GM19328 (cell line): ENCODE measurements at regions not wholly inside any gene's neighbourhood (a gene's known extent, or its start where the extent isn't known, plus 50 kb on each side); places are given as distances from the start of the nearest gene placed in this dataset.
"Not testable (repeated sequence)": the region's sequence is repeated elsewhere in the genome, so short reads cannot be mapped to it uniquely, and the experiment has no call there.

ENCODE experiments used
- ATAC-seq: cut with Tn5 transposase; IDR thresholded peaks from one replicate; pipeline ENCODE4 v1.9.1; 2021; ENCODE audit warnings: mild to moderate bottlenecking, moderate library complexity; ENCODE audit not compliant: unreplicated experiment

GRCh38 chr5:152607401-152608160 lies 202.5 kb upstream of the NMUR2 start:
- ATAC-seq = no peak

DNA sequence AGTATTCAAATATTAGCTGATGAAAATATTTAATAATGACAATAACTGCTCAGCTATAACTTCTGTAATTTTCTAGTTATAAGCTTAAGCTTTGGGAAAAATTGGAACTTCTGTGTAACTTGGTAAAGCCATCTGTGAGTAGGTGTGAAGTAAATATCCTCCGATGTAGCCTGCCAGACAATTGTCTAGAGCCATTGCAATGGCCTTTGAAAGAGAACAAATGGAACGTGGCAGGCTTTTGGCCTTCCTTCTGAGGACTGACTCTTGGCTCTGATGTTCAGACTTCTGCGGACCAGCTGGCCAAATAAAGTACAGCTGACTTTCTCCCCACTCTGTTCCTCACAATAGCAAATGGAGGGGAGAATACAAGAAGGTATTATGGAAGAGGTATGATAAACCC lies 203.4 kb upstream of the NMUR2 start:
- no peak for ATAC-seq

DNA sequence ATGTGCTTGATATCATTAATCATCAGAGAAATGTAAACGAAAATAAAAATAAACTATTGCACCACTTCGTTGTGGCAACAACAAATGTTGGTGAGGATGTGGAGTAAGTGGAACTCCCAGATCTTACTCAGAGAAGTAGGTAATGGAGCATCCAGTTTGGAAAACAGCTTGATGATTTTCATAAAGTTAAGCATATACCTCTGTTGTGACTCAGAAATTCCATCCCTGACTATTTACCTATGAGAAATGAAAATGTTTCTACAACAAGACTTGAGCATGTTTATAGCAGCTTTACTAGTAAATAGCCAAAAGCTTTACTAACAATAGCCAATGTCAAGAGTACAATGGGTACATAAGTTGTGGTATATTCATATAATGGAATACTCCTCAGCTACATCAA lies 214.7 kb upstream of the NMUR2 start:
- ATAC-seq = no peak

- ATAC-seq = no peak
Observed at GRCh38 chr5:152622628-152623027, 217.5 kb upstream of the NMUR2 start.

DNA sequence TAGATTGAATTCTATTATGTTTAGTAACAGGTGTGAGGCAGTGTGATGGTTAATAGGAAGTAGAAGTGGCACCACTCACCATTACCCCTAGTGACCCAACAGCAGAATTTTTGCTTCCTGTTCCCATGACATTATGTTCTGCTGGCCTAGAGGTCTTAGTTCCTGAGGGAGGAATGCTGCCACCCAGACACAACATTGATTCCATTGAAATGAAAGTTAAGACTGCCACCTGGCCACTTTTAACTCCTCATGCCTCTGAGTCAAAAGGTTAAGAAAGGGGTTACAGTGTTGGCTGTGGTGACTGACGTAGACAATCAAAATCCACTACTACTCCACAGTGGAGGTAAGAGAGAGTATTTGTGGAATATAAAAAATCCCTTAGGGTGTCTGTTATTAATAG lies 218.9 kb upstream of the NMUR2 start:
- ATAC-seq = no peak

DNA sequence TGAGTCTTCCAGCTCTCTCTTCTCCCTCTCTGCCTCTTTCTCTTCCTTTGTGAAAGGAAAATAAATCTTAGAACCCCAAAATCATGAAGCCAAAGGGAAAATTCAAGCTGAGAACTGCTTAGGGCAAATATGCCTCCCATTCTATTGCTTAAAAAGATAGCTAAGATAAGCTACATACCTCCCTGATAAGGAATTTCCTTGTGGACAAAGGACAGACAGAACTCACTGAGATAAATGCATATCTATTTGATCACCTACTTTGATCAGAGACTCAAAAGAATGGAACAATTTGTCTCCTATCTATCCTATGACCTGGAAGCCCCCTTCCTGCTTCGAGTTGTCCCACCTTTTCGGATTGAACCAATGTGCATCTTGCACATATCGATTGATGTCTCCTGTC lies 220.6 kb upstream of the NMUR2 start:
- ATAC-seq = no peak

DNA sequence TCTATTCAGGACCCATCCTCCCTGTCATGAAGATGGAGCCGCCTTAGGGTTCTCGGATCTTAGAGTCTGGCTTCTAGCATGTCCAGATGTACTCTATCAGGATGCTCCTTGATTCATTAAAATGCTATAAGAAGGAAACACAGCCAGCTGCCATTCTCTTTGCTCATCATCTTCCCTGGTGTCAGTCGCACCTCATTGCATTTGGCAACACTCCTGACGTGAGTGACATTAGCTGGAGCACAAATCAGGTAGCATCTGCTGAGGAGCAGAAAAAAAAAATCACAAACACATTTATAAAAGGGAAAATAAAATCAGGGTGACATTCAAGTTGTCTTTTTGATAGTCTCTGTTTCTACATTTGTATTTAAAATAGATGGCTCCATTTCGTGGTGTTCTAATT lies 226.1 kb upstream of the NMUR2 start:
- no peak for ATAC-seq

DNA sequence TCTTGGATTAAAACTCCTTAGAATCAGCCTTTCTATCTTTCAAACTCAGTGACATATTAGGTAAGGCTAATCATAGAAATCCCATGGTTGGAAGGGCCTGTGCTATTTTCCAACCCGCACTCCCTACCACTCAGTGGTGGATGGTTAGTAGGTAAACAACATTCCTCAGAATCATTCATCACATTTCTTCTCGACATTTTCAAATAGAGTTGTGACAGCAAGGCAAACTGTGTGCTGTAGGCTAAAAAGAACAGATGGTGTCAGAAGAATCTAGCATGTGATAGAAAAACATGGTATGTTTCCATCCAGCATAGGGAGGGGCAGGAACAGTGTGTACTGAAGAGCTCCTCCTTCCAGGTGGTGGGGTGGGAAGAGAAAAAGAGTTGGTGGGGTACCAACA lies 227.3 kb upstream of the NMUR2 start:
- no peak for ATAC-seq

- ATAC-seq = no peak
Observed at GRCh38 chr5:152634586-152634985, 229.5 kb upstream of the NMUR2 start.

DNA sequence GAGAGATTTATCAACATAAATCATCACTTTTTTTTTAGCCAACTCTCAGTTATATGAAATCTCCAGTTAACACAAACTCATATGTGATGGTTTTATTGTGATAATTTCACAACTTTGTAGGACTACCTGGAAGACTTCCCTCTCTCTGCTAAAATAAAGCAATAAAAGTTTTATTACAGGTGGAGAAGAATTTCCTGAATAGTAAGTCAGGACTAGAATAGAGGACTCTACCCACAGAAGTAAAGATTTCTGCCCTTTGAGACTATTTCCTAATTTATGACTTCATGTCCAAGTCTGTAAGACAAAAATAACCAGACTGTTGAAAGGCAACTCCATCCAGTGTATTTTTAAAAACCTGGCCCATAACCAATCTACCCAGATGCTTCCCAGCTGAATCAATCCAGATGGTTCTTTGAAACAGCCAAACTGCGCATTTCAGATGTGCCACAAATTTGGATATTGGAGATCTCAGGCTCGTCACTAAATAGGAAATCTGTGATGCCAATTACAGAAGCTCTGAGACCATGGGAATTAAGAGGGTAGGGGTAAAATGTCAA lies 234.0 kb upstream of the NMUR2 start:
- no peak for ATAC-seq

DNA sequence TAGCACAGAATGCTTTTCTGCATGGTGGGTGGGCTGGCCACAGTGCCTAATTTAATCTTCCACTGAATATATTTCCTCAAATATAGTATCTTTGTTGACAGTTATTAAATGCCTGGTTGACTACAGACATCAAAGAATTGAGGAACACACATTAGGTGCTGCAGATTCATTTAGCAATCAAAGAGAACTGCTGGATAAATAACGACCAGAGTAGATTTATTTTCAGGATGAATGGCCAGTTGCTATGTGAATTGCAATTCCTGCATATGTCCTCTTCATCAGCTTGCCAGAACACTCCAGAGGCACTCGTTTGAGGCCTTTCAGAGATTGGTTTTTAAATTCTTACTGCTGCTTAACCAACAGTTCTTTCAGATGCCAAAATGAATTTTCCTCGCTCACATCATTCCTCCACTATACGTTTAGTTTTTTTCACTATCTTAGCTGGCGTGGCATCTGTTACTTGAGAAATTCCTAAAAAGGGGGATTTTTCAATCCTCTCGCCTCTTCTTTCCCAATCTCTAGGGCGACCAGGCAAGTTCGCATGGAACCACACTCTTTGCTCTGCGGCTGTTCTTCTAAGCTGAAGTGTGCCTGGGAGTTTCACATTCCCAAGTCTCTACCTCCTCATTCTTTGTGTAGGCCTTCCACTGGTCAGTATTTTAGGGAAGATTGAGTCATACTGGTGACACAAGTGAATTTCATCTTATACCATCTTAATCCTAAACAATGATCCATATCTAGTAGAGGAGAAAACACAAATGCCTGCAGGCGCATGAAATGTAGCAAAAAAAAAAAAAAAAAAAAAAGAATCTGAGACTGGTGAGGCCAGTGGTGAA lies 237.1 kb upstream of the NMUR2 start:
- ATAC-seq = no peak

DNA sequence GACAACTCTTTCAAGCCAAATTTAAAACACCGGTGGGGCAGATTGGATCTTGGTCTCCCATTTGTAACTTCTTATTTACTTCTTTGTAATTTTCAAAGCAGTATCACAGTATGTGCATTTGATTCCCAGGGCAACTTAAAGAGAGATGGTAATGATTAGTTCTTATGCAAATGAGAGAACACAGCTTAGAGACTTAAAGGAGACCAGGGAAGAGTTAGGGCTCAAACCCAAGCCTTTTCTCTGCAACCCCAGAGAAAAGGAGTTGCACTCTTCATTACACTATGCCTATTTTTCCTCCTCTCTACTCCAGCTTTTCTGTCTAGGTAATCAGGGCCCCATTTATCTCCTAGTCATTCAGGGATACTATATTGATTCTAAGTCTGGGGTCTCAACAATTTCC lies 237.8 kb upstream of the NMUR2 start:
- ATAC-seq = no peak

- no peak for ATAC-seq
Observed at GRCh38 chr5:152644029-152644728, 239.1 kb upstream of the NMUR2 start.

- ATAC-seq = no peak
Observed at GRCh38 chr5:152649609-152650008, 244.5 kb upstream of the NMUR2 start.

GRCh38 chr5:152650413-152650812 lies 245.3 kb upstream of the NMUR2 start:
- no peak for ATAC-seq

GRCh38 chr5:152659470-152659869 lies 254.4 kb upstream of the NMUR2 start:
- not testable (repeated sequence) for ATAC-seq

DNA sequence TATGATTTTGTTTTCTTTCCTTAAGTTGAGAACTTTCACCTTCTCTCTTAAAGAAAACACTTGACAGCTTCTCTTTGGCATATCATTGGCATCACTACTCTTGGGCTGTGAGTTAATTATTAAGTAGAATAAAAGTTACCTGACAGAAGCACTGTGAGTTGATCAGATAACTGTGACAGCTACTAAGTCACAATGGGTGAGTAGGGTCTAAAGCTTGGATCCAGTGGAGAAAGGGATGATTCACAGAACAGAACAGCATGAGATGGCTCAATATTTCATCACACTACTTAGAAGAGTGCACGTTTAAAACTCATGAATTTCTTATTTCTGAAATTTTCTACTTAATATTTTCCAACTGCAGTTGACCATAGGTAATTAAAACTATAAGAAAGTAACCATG lies 268.5 kb upstream of the NMUR2 start:
- ATAC-seq = no peak

GRCh38 chr5:152674403-152674802 lies 269.3 kb upstream of the NMUR2 start:
- no peak for ATAC-seq

DNA sequence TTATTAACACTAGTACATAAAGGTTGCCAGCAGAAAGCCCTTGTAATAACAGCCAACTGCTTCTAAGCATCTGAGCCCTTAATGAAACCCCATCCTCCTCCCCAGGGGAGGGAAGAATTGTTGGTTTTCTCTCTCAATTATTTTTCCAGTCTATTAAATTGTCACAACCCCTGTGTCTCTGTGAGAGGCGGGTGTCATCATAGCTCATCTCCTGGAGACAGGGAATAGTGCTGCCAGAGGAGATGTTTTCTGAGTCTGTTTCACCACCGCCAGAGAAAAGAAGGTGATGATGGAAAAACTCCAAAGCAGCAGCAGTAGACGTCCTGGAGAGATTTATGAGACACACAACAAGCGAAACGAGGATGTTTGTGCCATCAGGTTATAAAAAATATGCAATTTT lies 271.1 kb upstream of the NMUR2 start:
- no peak for ATAC-seq

GRCh38 chr5:152683205-152683604 lies 278.1 kb upstream of the NMUR2 start:
- no peak for ATAC-seq

- no peak for ATAC-seq
Observed at GRCh38 chr5:152686931-152687330, 281.9 kb upstream of the NMUR2 start.
